Testis (tissue), 2 donors: ENCODE measurements at regions not wholly inside any gene's neighbourhood (a gene's known extent, or its start where the extent isn't known, plus 50 kb on each side); places are given as distances from the start of the nearest gene placed in this dataset.

Experiments used
- CTCF ChIP-seq, 3 experiments: fragments of 450-650 bp in 2 of 3; fragments of 200-600 bp in 1 of 3; sonication (generic) in 1 of 3; IDR thresholded peaks; one replicate each; pipeline ENCODE4 v1.5.1; 2016 to 2019; ENCODE audit warnings: antibody characterized with exemption in 3 of 3, mild to moderate bottlenecking in 2 of 3, moderate library complexity in 1 of 3
- POLR2A ChIP-seq: fragments of 450-650 bp; IDR thresholded peaks from one replicate; pipeline ENCODE4 v1.6.1; 2017; ENCODE audit warnings: antibody characterized with exemption, mild to moderate bottlenecking, moderate library complexity

- TF ChIP-seq CTCF (IDR thresholded peaks at IDR 0.05) (no peak), POLR2A (no peak)
Measured at GRCh38 chr1:60971330-60971729, 111.0 kb upstream of the NFIA start.
